WTC11 (cell line): ENCODE measurements at regions not wholly inside any gene's neighbourhood (a gene's known extent, or its start where the extent isn't known, plus 50 kb on each side); places are given as distances from the start of the nearest gene placed in this dataset.

Experiments used
- ATAC-seq: fragments of 200-7000 bp; cut with Tn5 transposase; 2 replicates; pipeline ENCODE4 v1.10.0; 2021; ENCODE audit warnings: mild to moderate bottlenecking, moderate library complexity
- CTCF ChIA-PET: fragments of 300-600 bp; sonication (Branson Sonifier 250); formaldehyde crosslinking; loops from one replicate; lab custom pipeline; 2021; ENCODE audit warnings: antibody characterized with exemption; lab: Charles Lee
- POLR2A ChIA-PET: fragments of 350-600 bp; sonication (Branson Sonifier 250); formaldehyde crosslinking; loops from one replicate; lab custom pipeline; 2021; ENCODE audit warnings: antibody characterized with exemption; lab: Charles Lee
- DNase-seq: peaks from one replicate; pipeline ENCODE4 v3.0.0; 2021; ENCODE audit warnings: low spot score
- H3K27ac Mint-ChIP-seq: 2 replicates; pipeline ENCODE4 v1.8.0; 2021; ENCODE audit warnings: mixed read lengths
- H3K27me3 Mint-ChIP-seq: 2 replicates; pipeline ENCODE4 v1.8.0; 2021; ENCODE audit warnings: low read depth, mild to moderate bottlenecking, moderate library complexity, mixed read lengths
- H3K36me3 Mint-ChIP-seq: 2 replicates; pipeline ENCODE4 v1.8.0; 2021; ENCODE audit warnings: mixed read lengths
- H3K4me1 Mint-ChIP-seq: 2 replicates; pipeline ENCODE4 v1.8.0; 2022; ENCODE audit warnings: mixed read lengths
- H3K4me3 Mint-ChIP-seq: 2 replicates; pipeline ENCODE4 v1.8.0; 2021; ENCODE audit warnings: mild to moderate bottlenecking, moderate library complexity, mixed read lengths
- H3K9me3 Mint-ChIP-seq: 2 replicates; pipeline ENCODE4 v1.8.0; 2021; ENCODE audit warnings: mixed read lengths
- ATF1 ChIP-seq: sonication (generic); formaldehyde crosslinking; IDR thresholded peaks from 2 replicates; pipeline ENCODE4 v1.8.1; 2023; ENCODE audit warnings: mild to moderate bottlenecking, moderate library complexity, missing genetic modification reagents
- CDX4 ChIP-seq: fragments of 250-450 bp; sonication (Bioruptor Pico); IDR thresholded peaks from 2 replicates; pipeline ENCODE4 v1.9.0; 2021; ENCODE audit warnings: moderate library complexity, mild to moderate bottlenecking, inconsistent platforms, borderline replicate concordance
- FOXJ3 ChIP-seq: sonication (generic); formaldehyde crosslinking; IDR thresholded peaks from 2 replicates; pipeline ENCODE4 v1.9.0; 2021; ENCODE audit warnings: missing genetic modification reagents, mild to moderate bottlenecking, borderline replicate concordance
- FOXP1 ChIP-seq: sonication (generic); formaldehyde crosslinking; IDR thresholded peaks from 2 replicates; pipeline ENCODE4 v1.8.0; 2022; ENCODE audit warnings: missing genetic modification reagents, mild to moderate bottlenecking, moderate library complexity, borderline replicate concordance
- FOXP4 ChIP-seq: sonication (generic); formaldehyde crosslinking; IDR thresholded peaks from 2 replicates; pipeline ENCODE4 v1.8.0; 2022; ENCODE audit warnings: mild to moderate bottlenecking, missing genetic modification reagents
- GRHL2 ChIP-seq: fragments of 250-450 bp; sonication (Bioruptor Pico); IDR thresholded peaks from 2 replicates; pipeline ENCODE4 v1.8.0; 2022; ENCODE audit warnings: mild to moderate bottlenecking, moderate library complexity; ENCODE audit not compliant: insufficient replicate concordance, severe bottlenecking
- GTF2I ChIP-seq: fragments of 250-450 bp; sonication (Bioruptor Pico); conservative IDR thresholded peaks from 2 replicates; pipeline ENCODE4 v1.4.0; 2021; ENCODE audit warnings: mild to moderate bottlenecking
- HMGA2 ChIP-seq: fragments of 250-450 bp; sonication (Bioruptor Pico); IDR thresholded peaks from 2 replicates; pipeline ENCODE4 v1.4.0; 2021; ENCODE audit warnings: mild to moderate bottlenecking, moderate library complexity
- JUN ChIP-seq: sonication (generic); formaldehyde crosslinking; IDR thresholded peaks from 2 replicates; pipeline ENCODE4 v1.8.0; 2023; ENCODE audit warnings: mild to moderate bottlenecking, missing genetic modification reagents
- MYBL2 ChIP-seq: sonication (generic); formaldehyde crosslinking; IDR thresholded peaks from 2 replicates; pipeline ENCODE4 v1.8.1; 2023; ENCODE audit warnings: mild to moderate bottlenecking, moderate library complexity, missing genetic modification reagents
- NFYB ChIP-seq: sonication (generic); formaldehyde crosslinking; conservative IDR thresholded peaks from 2 replicates; pipeline ENCODE4 v1.8.0; 2022; ENCODE audit warnings: low read depth, missing genetic modification reagents
- NR2C2 ChIP-seq: sonication (generic); formaldehyde crosslinking; IDR thresholded peaks from 2 replicates; pipeline ENCODE4 v1.8.0; 2022; ENCODE audit warnings: mild to moderate bottlenecking, missing genetic modification reagents
- PRRX2 ChIP-seq: fragments of 250-450 bp; sonication (Bioruptor Pico); IDR thresholded peaks from 2 replicates; pipeline ENCODE4 v1.8.0; 2021; ENCODE audit warnings: mild to moderate bottlenecking
- RORB ChIP-seq: fragments of 250-450 bp; sonication (Bioruptor Pico); IDR thresholded peaks from 2 replicates; pipeline ENCODE4 v1.9.0; 2021; ENCODE audit warnings: mild to moderate bottlenecking
- STAT6 ChIP-seq: sonication (generic); formaldehyde crosslinking; conservative IDR thresholded peaks from 2 replicates; pipeline ENCODE4 v1.8.1; 2023; ENCODE audit warnings: mild to moderate bottlenecking, low read depth, missing genetic modification reagents, moderate library complexity
- TEAD4 ChIP-seq: sonication (generic); formaldehyde crosslinking; IDR thresholded peaks from 2 replicates; pipeline ENCODE4 v1.8.0; 2022; ENCODE audit warnings: mild to moderate bottlenecking, missing genetic modification reagents
- ZNF121 ChIP-seq: sonication (generic); formaldehyde crosslinking; IDR thresholded peaks from 2 replicates; pipeline ENCODE4 v1.8.0; 2023; ENCODE audit warnings: missing genetic modification reagents
- ZNF138 ChIP-seq: sonication (generic); formaldehyde crosslinking; conservative IDR thresholded peaks from 2 replicates; pipeline ENCODE4 v1.8.1; 2022; ENCODE audit warnings: mild to moderate bottlenecking, moderate library complexity, missing genetic modification reagents
- ZNF219 ChIP-seq: sonication (generic); formaldehyde crosslinking; IDR thresholded peaks from 2 replicates; pipeline ENCODE4 v1.8.0; 2023; ENCODE audit warnings: missing genetic modification reagents, mild to moderate bottlenecking, borderline replicate concordance
- ZNF423 ChIP-seq: fragments of 250-450 bp; sonication (Bioruptor Pico); IDR thresholded peaks from 2 replicates; pipeline ENCODE4 v2.1.2; 2022; ENCODE audit warnings: mild to moderate bottlenecking, moderate library complexity
- TF ChIP-seq, protein P1 (sequence below): sonication (generic); formaldehyde crosslinking; IDR thresholded peaks from 2 replicates; pipeline ENCODE4 v1.8.1; 2022; ENCODE audit warnings: mild to moderate bottlenecking, missing genetic modification reagents, moderate library complexity, borderline replicate concordance

DNA sequence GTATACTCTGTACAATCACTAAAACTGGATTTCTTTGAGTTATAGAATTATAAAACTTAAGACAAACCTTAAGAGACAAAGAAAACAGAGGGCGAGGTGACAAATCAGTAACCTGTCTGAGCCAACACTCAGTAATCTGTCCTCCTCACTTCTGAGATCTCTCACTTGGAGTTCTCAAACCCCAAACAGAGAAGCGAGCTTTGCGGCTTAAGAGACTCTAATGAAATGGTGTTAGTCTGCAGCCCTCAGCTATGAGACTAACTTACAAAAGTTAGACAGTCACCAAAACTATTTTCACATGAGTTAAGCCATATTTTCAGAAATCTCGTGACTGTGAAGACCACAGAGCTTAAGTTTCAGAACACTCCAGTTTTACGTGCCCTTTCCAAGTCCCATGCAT lies 140.6 kb downstream of the TMX3 start:
- POLR2A ChIA-PET: no interaction called here
- H3K4me3 Mint-ChIP-seq: no peak overlapping the region
- no peak for TF ChIP-seq NFYB (CRISPR knock-in tag)
- no peak for TF ChIP-seq ZNF121 (CRISPR knock-in tag)
- no peak for TF ChIP-seq NR2C2 (CRISPR knock-in tag)
- no peak for TF ChIP-seq JUN (CRISPR knock-in tag)
- TF ChIP-seq GTF2I: no peak
- TF ChIP-seq FOXJ3 (CRISPR knock-in tag): no peak
- no peak for TF ChIP-seq ZNF219 (CRISPR knock-in tag)
- no peak for TF ChIP-seq RORB
- TF ChIP-seq CDX4 (CRISPR knock-in tag): no peak
- no peak for TF ChIP-seq ATF1 (CRISPR knock-in tag)
- TF ChIP-seq, protein P1, sequence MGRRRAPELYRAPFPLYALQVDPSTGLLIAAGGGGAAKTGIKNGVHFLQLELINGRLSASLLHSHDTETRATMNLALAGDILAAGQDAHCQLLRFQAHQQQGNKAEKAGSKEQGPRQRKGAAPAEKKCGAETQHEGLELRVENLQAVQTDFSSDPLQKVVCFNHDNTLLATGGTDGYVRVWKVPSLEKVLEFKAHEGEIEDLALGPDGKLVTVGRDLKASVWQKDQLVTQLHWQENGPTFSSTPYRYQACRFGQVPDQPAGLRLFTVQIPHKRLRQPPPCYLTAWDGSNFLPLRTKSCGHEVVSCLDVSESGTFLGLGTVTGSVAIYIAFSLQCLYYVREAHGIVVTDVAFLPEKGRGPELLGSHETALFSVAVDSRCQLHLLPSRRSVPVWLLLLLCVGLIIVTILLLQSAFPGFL (CRISPR knock-in tag): no peak
- no peak for TF ChIP-seq FOXP1 (CRISPR knock-in tag)
- no peak for TF ChIP-seq FOXP4 (CRISPR knock-in tag)
- TF ChIP-seq STAT6: no peak
- TF ChIP-seq GRHL2 (CRISPR knock-in tag): no peak
- TF ChIP-seq ZNF423 (CRISPR knock-in tag): no peak
- no peak for TF ChIP-seq ZNF138 (CRISPR knock-in tag)
- no peak for TF ChIP-seq MYBL2 (CRISPR knock-in tag)
- TF ChIP-seq, all 79 proteins: peak for 0
- Mint-ChIP-seq H3K9me3 (peaks cover 27% of the 10 kb centered on the region), H3K36me3 (peaks cover 14% of the 10 kb centered on the region), H3K4me1 (peaks cover 9% of the 10 kb centered on the region), H3K27me3 (no peaks in the 10 kb centered on the region), H3K27ac (no peak overlapping the region)
- ATAC-seq (no peak), DNase-seq (no peak)
- CTCF ChIA-PET: no interaction called here

GRCh38 chr18:68569936-68570335 lies 145.0 kb downstream of the TMX3 start:
- CTCF ChIA-PET: no interaction called here
- H3K9me3 Mint-ChIP-seq: peaks cover 27% of the 10 kb centered on the region
- POLR2A ChIA-PET: no interaction called here
- H3K27me3 Mint-ChIP-seq: no peaks in the 10 kb centered on the region
- H3K36me3 Mint-ChIP-seq: peaks cover 14% of the 10 kb centered on the region
- peaks cover 28% of the 10 kb centered on the region for H3K4me1 Mint-ChIP-seq
- no peak overlapping the region for H3K4me3 Mint-ChIP-seq
- H3K27ac Mint-ChIP-seq: no peak overlapping the region
- ATAC-seq (no peak), DNase-seq (no peak)
- TF ChIP-seq HMGA2: no peak
- no peak for TF ChIP-seq TEAD4
- no peak for TF ChIP-seq PRRX2 (CRISPR knock-in tag)
- TF ChIP-seq STAT6: no peak
